H54 (cell line): ENCODE measurements at regions not wholly inside any gene's neighbourhood (a gene's known extent, or its start where the extent isn't known, plus 50 kb on each side); places are given as distances from the start of the nearest gene placed in this dataset.
A peak's percentile ranks its signal among the peaks of the same experiment; 100 is the strongest.

ENCODE experiments used
- DNase-seq: peaks from one replicate; pipeline ENCODE4 v3.0.0; 2011; ENCODE audit warnings: low spot score, mixed read lengths; ENCODE audit not compliant: insufficient read length
- FAIRE-seq: peaks from 3 replicates; lab custom pipeline; 2011; peaks lifted over from hg19 to GRCh38; lab: Jason Lieb, UNC
- POLR2A ChIP-seq: IDR thresholded peaks from 2 replicates; pipeline ENCODE4 v1.6.1; 2011; ENCODE audit warnings: low read depth, mild to moderate bottlenecking, low read length

- DNase-seq (no peak), FAIRE-seq (no peak)
- no peak for TF ChIP-seq POLR2A
Measured at GRCh38 chr13:29713839-29714238, 118.4 kb upstream of the SLC7A1 start.

- DNase-seq (no peak), FAIRE-seq (no peak)
- TF ChIP-seq POLR2A, result no peak
Measured at GRCh38 chr13:29711776-29712175, 116.3 kb upstream of the SLC7A1 start.

- DNase-seq, result no peak
- no peak for FAIRE-seq
- TF ChIP-seq POLR2A, result no peak
Measured at GRCh38 chr13:29710511-29710910, 115.0 kb upstream of the SLC7A1 start.

- FAIRE-seq, result no peak
- TF ChIP-seq POLR2A, result no peak
- no peak for DNase-seq
Measured at GRCh38 chr13:29709407-29710069, 114.0 kb upstream of the SLC7A1 start.

- TF ChIP-seq POLR2A, result no peak
- DNase-seq (peak; percentile 42), FAIRE-seq (no peak)
Measured at GRCh38 chr13:29707876-29708543, 112.5 kb upstream of the SLC7A1 start.

- no peak for TF ChIP-seq POLR2A
- FAIRE-seq (no peak), DNase-seq (no peak)
Measured at GRCh38 chr13:29706923-29707322, 111.4 kb upstream of the SLC7A1 start.

- no peak for FAIRE-seq
- no peak for TF ChIP-seq POLR2A
- no peak for DNase-seq
Measured at GRCh38 chr13:29704648-29705047, 109.2 kb upstream of the SLC7A1 start.

GRCh38 chr13:29703421-29703820, 107.9 kb upstream of the SLC7A1 start:
- FAIRE-seq (no peak), DNase-seq (no peak)
- TF ChIP-seq POLR2A, result no peak

- 0 out of 2 replicates have a peak, but pooled peaks have one; percentile 20 for TF ChIP-seq POLR2A
- peak; percentile 61 for DNase-seq
- FAIRE-seq, result peak; percentile 57
Measured at GRCh38 chr13:29702912-29703351, 107.4 kb upstream of the SLC7A1 start.

GRCh38 chr13:29698106-29698505, 102.6 kb upstream of the SLC7A1 start:
- DNase-seq, result no peak
- no peak for TF ChIP-seq POLR2A
- no peak for FAIRE-seq

GRCh38 chr13:29696606-29697005, 101.1 kb upstream of the SLC7A1 start:
- DNase-seq, result no peak
- TF ChIP-seq POLR2A, result no peak
- FAIRE-seq, result no peak

- no peak for TF ChIP-seq POLR2A
- DNase-seq (no peak), FAIRE-seq (no peak)
Measured at GRCh38 chr13:29693275-29693945, 97.9 kb upstream of the SLC7A1 start.

GRCh38 chr13:29689548-29689947, 94.1 kb upstream of the SLC7A1 start:
- FAIRE-seq (no peak), DNase-seq (no peak)
- TF ChIP-seq POLR2A, result no peak

GRCh38 chr13:29688193-29688592, 92.7 kb upstream of the SLC7A1 start:
- TF ChIP-seq POLR2A, result no peak
- DNase-seq (no peak), FAIRE-seq (no peak)
